Activated T-cell treated with anti-CD3 and anti-CD28 coated beads, Interleukin-2, amount 50 U/mL, for 1 hour (primary cell): ENCODE measurements at regions not wholly inside any gene's neighbourhood (a gene's known extent, or its start where the extent isn't known, plus 50 kb on each side); places are given as distances from the start of the nearest gene placed in this dataset.

Experiments used
- DNase-seq: peaks from one replicate; pipeline ENCODE4 v3.0.0-alpha.2; 2020

- no peak for DNase-seq
Measured at GRCh38 chr11:115930291-115930690, 426.1 kb upstream of the CADM1 start.

DNA sequence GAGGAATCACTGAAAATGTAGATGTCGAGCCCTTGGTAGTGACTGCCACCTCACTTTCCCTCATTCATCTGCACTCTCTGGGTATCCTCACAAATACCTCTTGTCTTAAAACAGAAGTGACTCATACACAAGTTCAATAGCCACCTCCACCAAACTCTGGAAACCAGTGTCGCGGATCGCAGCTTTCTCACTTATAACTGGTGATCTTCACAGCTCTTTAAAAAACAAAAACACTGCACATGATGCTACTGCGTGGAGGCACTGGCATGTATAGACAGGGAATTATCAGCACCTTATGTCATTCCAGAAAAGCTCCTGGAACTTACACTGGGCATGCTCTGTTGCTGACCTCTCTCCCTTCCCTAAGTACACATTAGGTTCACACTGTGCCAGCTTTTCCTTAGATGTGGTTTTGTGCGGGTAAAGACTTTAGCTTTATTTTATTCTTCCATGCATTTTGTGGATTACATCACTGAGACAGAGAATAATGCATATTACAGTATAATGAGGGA, 425.5 kb upstream of the CADM1 start:
- no peak for DNase-seq

DNA sequence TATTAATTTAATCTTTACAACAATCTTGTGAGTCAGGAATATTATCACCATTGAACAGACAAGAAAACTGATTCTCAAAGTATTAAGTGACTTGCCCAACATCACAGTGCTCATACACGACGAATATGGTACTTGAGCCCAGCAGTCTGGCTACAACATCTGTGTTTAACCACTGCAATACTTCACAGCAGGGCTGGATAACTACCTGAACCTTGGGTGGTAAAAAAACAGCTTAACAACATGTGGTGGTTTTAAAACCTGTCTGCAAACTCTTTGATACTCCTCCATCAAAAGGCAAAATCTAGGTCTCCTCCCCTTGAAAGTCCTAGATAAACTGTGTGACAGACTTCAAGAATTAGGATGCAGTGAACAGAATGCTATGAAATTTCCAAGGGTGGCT, 424.6 kb upstream of the CADM1 start:
- no peak for DNase-seq

GRCh38 chr11:115927823-115928329, 423.7 kb upstream of the CADM1 start:
- no peak for DNase-seq

GRCh38 chr11:115926601-115927000, 422.4 kb upstream of the CADM1 start:
- DNase-seq: no peak

- no peak for DNase-seq
Measured at GRCh38 chr11:115926138-115926537, 421.9 kb upstream of the CADM1 start.

- no peak for DNase-seq
Measured at GRCh38 chr11:115925568-115926090, 421.4 kb upstream of the CADM1 start.

GRCh38 chr11:115924744-115925567, 420.7 kb upstream of the CADM1 start:
- no peak for DNase-seq

DNA sequence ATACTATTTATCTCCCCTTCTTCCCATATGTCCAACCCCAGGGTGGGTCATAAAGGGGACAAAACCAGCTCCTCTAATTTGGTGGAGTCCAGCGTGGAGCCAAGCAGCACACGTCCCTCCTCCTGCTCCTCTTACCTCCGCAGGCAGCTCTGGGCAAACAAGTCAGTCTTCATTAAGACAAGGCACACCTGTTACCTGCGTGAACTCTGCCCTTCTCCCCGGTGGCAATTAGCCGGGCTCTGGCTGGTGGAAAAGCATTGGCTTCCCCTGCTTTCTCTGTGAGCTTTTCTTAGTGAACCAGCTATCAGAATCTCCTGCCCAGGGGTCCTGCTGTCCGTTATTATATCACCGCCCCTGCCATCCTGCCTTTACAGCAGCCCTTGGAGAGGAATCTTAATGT, 418.7 kb upstream of the CADM1 start:
- DNase-seq: no peak

- DNase-seq: no peak
Measured at GRCh38 chr11:115921986-115922385, 417.8 kb upstream of the CADM1 start.

DNA sequence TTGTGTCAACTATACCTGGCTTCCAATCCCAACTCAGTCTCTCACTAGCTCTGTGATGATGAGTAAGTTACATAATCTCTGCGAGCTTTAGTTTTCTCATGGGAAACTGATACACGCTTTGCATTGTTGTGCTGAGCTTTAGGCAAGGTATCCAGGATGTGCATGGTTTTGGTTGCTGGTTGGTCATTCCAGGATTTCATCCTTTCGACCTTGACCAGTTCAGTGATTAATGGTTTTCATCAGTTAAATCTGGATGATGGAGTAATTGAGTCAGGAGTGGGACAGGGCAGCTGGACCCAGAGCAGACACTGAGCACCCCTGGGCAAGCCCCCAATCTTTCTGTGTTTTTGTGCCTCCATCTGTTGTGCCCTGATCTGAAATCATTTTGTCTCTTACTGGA, 417.3 kb upstream of the CADM1 start:
- no peak for DNase-seq

GRCh38 chr11:115920841-115921480, 416.7 kb upstream of the CADM1 start:
- no peak for DNase-seq

DNA sequence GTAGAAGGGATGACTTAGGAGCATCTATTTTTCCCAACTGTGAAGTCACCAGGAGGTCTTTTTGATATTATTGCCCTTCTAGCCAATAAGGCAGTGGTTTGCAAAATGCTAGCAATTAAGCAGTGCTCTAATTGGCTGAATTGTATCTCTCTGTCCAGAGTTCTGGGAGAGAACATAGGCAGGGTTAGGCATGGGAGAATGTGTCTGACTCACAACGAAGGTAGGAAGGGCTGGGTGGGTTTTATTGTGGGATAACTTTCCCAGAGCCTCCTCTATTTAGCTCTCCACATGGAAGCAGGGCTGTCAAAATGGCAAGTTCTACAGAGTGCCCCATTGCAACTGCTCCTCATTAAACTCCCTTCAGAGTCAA, 415.9 kb upstream of the CADM1 start:
- DNase-seq: no peak

GRCh38 chr11:115919341-115920091, 415.3 kb upstream of the CADM1 start:
- no peak for DNase-seq

GRCh38 chr11:115918576-115918975, 414.4 kb upstream of the CADM1 start:
- DNase-seq: no peak

DNA sequence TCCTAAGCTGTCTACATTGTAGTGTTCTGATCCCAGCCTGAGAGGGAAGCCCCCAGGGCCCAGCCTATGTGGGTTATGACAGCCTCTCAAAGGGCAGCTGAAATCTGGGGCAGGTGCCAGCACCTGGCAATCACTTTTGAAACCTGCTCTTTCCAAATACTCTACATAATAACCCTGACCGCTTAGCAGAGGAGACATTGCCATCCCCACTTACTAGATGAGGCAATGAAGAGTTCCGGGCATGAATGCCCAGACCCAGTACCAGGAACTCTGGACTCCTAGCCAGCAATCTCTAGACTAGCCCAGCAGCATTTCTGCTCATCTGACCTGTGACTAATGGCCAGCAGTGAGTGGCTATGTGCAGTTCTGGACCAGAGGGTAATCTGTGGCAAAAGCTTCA, 412.4 kb upstream of the CADM1 start:
- no peak for DNase-seq

- no peak for DNase-seq
Measured at GRCh38 chr11:115912484-115912945, 408.3 kb upstream of the CADM1 start.

GRCh38 chr11:115911613-115912346, 407.6 kb upstream of the CADM1 start:
- DNase-seq: no peak

DNA sequence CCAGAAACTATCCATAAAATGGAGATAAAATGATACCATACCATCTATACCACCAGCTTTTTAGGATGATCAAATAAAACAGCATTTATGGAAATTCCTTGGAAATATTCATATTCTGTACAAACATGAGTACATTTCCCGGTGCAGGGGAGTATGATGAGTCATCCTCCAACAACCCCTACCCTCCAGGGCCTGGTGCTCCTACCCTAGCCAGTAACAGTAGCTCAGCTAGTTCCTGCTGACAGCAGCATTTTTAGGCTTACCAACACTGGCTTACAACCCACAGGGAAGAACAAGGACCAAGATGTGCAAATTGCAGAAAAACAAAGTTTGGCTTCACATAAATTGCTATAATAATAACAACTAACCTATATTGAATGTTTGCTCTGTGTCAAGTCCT, 406.2 kb upstream of the CADM1 start:
- no peak for DNase-seq

- no peak for DNase-seq
Measured at GRCh38 chr11:115906171-115906570, 402.0 kb upstream of the CADM1 start.

GRCh38 chr11:115905341-115906000, 401.3 kb upstream of the CADM1 start:
- no peak for DNase-seq

- DNase-seq: no peak
Measured at GRCh38 chr11:115903179-115903578, 399.0 kb upstream of the CADM1 start.
